ENCODE measurements at regions not wholly inside any gene's neighbourhood (a gene's known extent, or its start where the extent isn't known, plus 50 kb on each side); places are given as distances from the start of the nearest gene placed in this dataset.

- no peak for TF ChIP-seq CTCF (IDR thresholded peaks at IDR 0.05 in 4 of 5, conservative IDR thresholded peaks at IDR 0.05 in 1 of 5)
- no peak for TF ChIP-seq POLR2A (IDR thresholded peaks at IDR 0.05)
Observed at GRCh38 chr15:31161951-31162350, 60.4 kb upstream of the TRPM1 start.

All from gastrocnemius medialis (tissue), 4 donors.